ENCODE measurements at regions not wholly inside any gene's neighbourhood (a gene's known extent, or its start where the extent isn't known, plus 50 kb on each side); places are given as distances from the start of the nearest gene placed in this dataset.

- Histone ChIP-seq H3K27ac (no peak overlapping the region), H3K9me2 (replicated peaks; ENCODE audit: insufficient read depth) (no peaks in the 10 kb centered on the region), H3K4me2 (no peak overlapping the region), H3K4me1 (ENCODE audit: insufficient read depth) (no peaks in the 10 kb centered on the region), H4K20me1 (ENCODE audit: insufficient read depth, poor library complexity, severe bottlenecking) (no peaks in the 10 kb centered on the region), H3K79me2 (no peaks in the 10 kb centered on the region), H3K9me3 (ENCODE audit: low read depth) (no peaks in the 10 kb centered on the region), H3K4me3 (no peak overlapping the region), H3K27me3 (no peaks in the 10 kb centered on the region), H3K36me3 (replicated peaks; ENCODE audit: insufficient read depth, low read depth) (no peaks in the 10 kb centered on the region), H2AFZ (no peak overlapping the region)
- DNase-seq (ENCODE audit: low spot score): no peak
- WGBS (ENCODE audit: low lambda C conversion rate, missing lambda C conversion rate): 72% methylated on average over 1 of the region's 1 CpG
- no peak for TF ChIP-seq EZH2 (IDR thresholded peaks at IDR 0.05; ENCODE audit: borderline replicate concordance)
- no peak for TF ChIP-seq CTCF (IDR thresholded peaks at IDR 0.05; ENCODE audit: poor library complexity)
- no peak for TF ChIP-seq EZH2phosphoT487 (IDR thresholded peaks at IDR 0.05; ENCODE audit: low read depth, severe bottlenecking, unreplicated experiment)
These were observed 338.0 kb downstream of the MAN2A1 start for GRCh38 chr5:110027527-110028322.

- Histone ChIP-seq H3K27me3 (no peaks in the 10 kb centered on the region), H3K36me3 (replicated peaks; ENCODE audit: insufficient read depth, low read depth) (no peaks in the 10 kb centered on the region), H3K9me2 (replicated peaks; ENCODE audit: insufficient read depth) (no peaks in the 10 kb centered on the region), H3K79me2 (no peaks in the 10 kb centered on the region), H3K4me2 (no peak overlapping the region), H3K27ac (no peak overlapping the region), H4K20me1 (ENCODE audit: insufficient read depth, poor library complexity, severe bottlenecking) (no peaks in the 10 kb centered on the region), H2AFZ (no peak overlapping the region), H3K4me3 (no peak overlapping the region), H3K4me1 (ENCODE audit: insufficient read depth) (no peaks in the 10 kb centered on the region), H3K9me3 (ENCODE audit: low read depth) (no peaks in the 10 kb centered on the region)
- TF ChIP-seq CTCF (IDR thresholded peaks at IDR 0.05; ENCODE audit: poor library complexity): no peak
- no peak for TF ChIP-seq EZH2 (IDR thresholded peaks at IDR 0.05; ENCODE audit: borderline replicate concordance)
- TF ChIP-seq EZH2phosphoT487 (IDR thresholded peaks at IDR 0.05; ENCODE audit: low read depth, severe bottlenecking, unreplicated experiment): no peak
- DNase-seq (ENCODE audit: low spot score): no peak
These were observed 341.8 kb downstream of the MAN2A1 start for GRCh38 chr5:110031402-110032140.

DNA sequence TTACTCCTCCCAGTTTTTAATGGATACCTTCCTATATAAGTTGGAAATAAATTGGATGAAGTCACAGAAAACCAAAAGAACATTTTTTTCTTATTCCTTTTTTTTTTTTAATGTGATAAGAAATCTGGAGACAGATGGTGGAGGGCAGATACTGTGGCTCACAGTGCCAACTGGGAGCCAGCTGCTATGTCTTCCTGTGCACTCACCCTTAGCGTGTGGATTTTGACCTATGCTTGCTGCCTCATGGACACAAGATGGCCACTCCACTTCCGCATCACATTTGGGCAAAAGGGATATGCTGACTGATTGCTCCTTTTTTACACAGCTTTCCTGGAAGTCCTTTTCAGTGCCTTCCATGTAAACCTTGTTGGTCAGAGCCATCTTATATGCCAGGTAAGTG is 342.6 kb downstream of the MAN2A1 start:
- no peaks in the 10 kb centered on the region for H3K27me3 ChIP-seq
- no peaks in the 10 kb centered on the region for H3K9me3 ChIP-seq (ENCODE audit: low read depth)
- no peaks in the 10 kb centered on the region for H3K79me2 ChIP-seq
- DNase-seq (ENCODE audit: low spot score): no peak
- H3K36me3 ChIP-seq (replicated peaks; ENCODE audit: insufficient read depth, low read depth): no peaks in the 10 kb centered on the region
- TF ChIP-seq EZH2 (IDR thresholded peaks at IDR 0.05; ENCODE audit: borderline replicate concordance): no peak
- no peak overlapping the region for H3K4me2 ChIP-seq
- WGBS (ENCODE audit: low lambda C conversion rate, missing lambda C conversion rate): 98% methylated on average over 2 of the region's 2 CpGs
- no peaks in the 10 kb centered on the region for H4K20me1 ChIP-seq (ENCODE audit: insufficient read depth, poor library complexity, severe bottlenecking)
- no peak overlapping the region for H3K4me3 ChIP-seq
- H3K9me2 ChIP-seq (replicated peaks; ENCODE audit: insufficient read depth): no peaks in the 10 kb centered on the region
- no peak overlapping the region for H3K27ac ChIP-seq
- no peak overlapping the region for H2AFZ ChIP-seq
- no peaks in the 10 kb centered on the region for H3K4me1 ChIP-seq (ENCODE audit: insufficient read depth)

DNA sequence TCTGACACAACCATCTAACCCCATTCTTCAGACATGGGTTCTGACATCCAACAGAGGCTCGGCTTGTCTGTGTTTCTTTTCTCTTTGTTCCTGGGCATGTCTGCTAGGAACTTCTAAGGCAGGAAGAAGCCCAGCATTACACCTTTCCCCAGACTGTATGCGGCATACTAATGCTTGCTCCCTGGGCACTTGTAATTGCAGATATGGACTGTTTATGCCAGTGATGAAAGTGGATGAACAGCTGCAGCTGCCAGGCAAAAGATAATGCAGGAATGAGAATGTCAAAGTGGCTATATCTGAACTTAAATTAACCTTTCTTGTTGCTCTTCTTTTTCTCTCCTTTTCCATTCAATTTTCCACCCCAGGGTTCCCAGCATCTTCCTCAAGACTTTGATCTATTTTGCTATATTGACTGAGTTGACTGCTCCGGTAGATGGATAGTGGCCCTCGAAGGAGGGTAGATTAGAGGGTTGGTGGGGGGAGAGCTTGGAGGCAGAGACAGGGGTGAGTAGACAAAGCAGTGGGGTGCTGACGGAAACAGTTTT is 344.4 kb downstream of the MAN2A1 start:
- no peak for DNase-seq (ENCODE audit: low spot score)
- no peak overlapping the region for H2AFZ ChIP-seq
- 77% methylated on average over 5 of the region's 5 CpGs for WGBS (ENCODE audit: low lambda C conversion rate, missing lambda C conversion rate)
- no peaks in the 10 kb centered on the region for H4K20me1 ChIP-seq (ENCODE audit: insufficient read depth, poor library complexity, severe bottlenecking)
- no peaks in the 10 kb centered on the region for H3K36me3 ChIP-seq (replicated peaks; ENCODE audit: insufficient read depth, low read depth)
- H3K9me2 ChIP-seq (replicated peaks; ENCODE audit: insufficient read depth): no peaks in the 10 kb centered on the region
- H3K27ac ChIP-seq: no peak overlapping the region
- no peaks in the 10 kb centered on the region for H3K27me3 ChIP-seq
- H3K9me3 ChIP-seq (ENCODE audit: low read depth): no peaks in the 10 kb centered on the region
- H3K4me3 ChIP-seq: no peak overlapping the region
- no peak overlapping the region for H3K4me2 ChIP-seq
- H3K79me2 ChIP-seq: no peaks in the 10 kb centered on the region
- no peaks in the 10 kb centered on the region for H3K4me1 ChIP-seq (ENCODE audit: insufficient read depth)
- TF ChIP-seq EZH2phosphoT487 (IDR thresholded peaks at IDR 0.05; ENCODE audit: low read depth, severe bottlenecking, unreplicated experiment) (no peak), EZH2 (IDR thresholded peaks at IDR 0.05; ENCODE audit: borderline replicate concordance) (no peak), CTCF (IDR thresholded peaks at IDR 0.05; ENCODE audit: poor library complexity) (no peak)

All from hepatocyte (in vitro differentiated cells).